COLO829 (cell line): ENCODE measurements at regions not wholly inside any gene's neighbourhood (a gene's known extent, or its start where the extent isn't known, plus 50 kb on each side); places are given as distances from the start of the nearest gene placed in this dataset.

Experiments used
- DNase-seq: peaks from one replicate; pipeline ENCODE4 v3.0.0; 2012; ENCODE audit warnings: low spot score

DNA sequence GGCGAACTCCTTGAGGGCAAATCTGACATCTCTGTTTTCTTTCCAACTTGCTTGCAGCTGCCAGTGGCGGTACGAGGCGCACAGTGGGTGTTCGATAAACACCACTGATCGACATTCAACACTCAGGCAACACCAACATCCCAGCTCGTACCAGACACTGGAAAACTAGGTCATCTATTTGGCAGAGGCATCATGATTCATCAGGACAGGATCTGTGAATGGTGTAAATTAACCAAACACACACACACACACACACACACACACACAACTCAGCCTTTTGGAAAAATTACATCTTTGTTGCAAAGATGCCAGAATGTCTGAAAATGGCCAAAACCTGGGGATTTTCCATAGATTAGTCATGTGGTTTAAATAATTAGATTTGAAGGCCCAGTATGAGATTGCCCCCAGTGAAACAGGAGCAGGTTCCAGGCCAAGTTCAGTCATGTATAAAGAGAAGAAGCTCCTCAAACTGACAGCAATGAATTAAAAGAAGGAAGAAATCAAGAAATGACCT is 150.5 kb upstream of the NCKAP5 start:
- no peak for DNase-seq

DNA sequence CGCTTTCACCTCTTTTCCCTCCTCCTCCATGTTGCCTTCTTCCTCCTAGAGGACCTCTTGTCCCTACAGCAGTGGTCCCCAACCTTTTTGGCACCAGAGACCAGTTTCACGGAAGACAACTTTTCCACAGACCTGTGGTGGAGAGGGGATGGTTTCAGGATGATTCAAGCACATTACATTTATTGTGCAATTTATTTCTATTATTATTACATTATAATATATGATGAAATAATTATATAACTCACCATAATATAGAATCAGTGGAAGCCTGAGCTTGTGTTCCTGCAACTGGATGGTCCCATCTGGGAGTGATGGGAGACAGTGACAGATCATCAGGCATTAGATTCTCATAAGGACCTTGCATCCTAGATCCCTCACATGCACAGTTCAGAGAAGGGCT is 152.2 kb upstream of the NCKAP5 start:
- DNase-seq, result no peak

DNA sequence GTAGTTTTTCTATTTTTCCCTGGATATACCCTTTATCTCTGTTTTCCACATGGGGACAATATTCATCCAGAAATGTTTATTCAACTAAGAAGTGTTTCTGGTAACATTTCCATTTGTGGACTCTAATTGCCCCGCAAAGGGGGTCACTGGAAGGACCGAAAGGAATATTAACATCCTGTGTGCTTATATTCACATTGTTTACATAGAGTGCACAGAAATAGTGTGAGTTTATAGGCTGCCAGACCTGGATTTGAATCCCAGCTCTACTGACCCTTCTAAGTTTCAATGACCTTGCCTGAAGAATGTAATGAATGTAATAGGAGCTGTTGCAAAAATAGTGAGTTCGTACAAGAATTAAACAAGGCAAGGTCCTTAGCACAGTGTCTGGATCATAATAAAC is 152.9 kb upstream of the NCKAP5 start:
- DNase-seq, result no peak

DNA sequence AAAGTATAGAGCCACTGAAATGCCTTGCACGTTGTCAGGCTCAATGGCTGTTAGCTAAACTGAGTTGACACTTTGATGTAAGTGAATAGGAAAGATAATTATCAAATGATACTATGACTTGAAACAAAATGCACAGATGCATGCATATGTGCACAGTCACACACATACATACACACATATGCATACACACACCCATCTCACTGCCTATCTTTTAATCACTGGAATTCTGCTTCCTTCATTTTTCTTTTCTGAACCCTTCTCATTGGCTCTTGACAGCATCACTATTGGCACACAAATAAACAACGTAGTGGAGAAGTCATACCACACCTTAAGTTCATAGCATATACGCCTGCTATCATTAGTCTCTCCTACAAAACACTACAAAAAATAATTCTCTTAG is 154.9 kb upstream of the NCKAP5 start:
- DNase-seq, result no peak

DNA sequence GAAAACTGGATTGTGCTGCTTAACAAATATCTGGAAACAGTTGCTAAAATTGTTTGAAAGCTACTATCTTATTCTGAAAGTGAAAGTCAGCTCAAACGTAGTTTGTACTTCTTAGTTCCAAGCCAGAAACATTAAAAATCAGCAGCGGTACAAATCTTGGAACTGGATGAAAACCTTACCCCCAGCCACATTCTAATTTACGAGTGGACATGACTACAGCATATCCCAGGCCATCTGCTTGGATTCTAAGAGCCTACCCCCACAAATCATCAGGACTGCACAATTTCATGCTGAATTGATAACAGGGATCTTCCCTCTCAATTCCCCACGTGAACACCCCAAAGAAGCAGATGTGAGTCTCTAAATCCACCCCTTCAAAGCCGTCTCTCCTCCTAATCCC is 158.7 kb upstream of the NCKAP5 start:
- no peak for DNase-seq

DNA sequence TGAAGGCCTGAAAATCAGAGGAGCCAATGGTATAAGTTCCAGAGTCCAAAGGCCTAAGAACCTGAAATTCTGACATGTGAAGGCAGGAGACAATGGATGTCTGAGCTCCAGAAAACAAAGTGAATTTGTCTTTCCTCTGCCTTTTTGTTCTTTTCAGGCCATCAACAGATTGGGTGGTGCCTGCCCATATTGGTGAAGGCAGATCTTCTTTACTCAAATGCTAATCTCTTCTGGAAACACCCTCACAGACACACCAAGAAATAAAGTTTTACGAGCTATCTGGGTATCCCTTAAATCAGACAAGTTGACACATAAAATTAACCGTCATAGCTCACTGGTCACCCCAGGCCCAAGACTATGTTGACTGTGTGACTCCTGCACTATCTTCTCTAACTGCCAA is 163.8 kb upstream of the NCKAP5 start:
- DNase-seq, result no peak

DNA sequence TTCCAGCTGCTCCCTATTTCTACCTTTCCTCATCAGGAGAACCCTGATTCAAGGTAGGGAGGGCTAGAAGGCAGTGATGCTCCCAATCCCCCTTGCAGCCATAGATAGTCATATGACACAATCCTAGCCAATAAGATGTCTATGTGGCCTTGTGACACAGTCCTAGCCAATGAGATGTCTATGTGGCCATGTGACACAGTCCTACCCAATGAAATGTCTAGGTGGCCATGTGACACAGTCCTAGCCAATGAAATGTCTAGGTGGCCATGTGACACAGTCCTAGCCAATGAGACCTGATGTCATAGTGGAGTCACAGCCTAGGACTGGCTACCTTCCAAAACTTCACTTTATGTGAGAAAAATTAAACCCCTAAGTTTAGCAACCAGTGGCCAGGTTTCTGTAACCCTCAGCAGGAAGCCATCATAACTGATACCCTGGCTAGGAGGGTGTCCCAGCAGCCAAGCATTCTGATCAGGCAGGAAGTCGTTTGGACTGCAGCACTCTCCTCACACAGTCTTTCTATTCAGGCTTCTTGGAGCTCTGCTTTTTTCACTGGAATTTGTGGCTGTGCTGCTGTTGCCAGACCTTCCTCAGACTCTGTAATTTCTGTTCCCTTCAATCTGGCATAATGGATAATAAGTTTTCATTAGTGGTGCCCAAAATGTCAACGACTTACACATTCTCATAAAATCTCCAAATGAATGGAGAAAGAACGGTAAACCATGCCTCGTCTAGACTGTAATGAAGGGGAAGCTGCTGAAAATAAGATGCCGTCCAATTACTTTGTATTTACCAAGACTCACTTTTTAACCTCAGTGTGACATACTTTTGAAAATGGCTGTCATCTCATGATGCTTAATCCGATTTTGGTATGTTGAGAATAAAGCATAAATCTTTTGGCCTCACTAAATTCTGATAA is 165.0 kb upstream of the NCKAP5 start:
- DNase-seq, result no peak

DNA sequence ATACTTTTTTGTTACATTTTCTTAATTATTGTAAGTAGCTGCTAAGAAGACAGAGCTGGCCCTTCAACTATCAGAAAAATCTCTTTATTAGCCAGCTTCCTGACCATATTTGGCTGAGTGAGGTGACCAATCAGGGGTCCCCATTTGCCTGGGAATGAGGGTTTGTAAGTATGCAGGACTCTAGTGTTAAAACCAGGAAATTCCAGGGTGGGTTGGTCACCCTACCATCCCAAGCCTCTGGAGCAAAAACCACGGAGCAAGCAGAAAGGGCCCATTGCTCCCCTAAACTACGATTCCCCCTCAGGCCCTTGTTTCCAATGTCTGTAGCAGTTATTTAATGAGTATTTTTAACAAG is 165.6 kb upstream of the NCKAP5 start:
- no peak for DNase-seq

DNA sequence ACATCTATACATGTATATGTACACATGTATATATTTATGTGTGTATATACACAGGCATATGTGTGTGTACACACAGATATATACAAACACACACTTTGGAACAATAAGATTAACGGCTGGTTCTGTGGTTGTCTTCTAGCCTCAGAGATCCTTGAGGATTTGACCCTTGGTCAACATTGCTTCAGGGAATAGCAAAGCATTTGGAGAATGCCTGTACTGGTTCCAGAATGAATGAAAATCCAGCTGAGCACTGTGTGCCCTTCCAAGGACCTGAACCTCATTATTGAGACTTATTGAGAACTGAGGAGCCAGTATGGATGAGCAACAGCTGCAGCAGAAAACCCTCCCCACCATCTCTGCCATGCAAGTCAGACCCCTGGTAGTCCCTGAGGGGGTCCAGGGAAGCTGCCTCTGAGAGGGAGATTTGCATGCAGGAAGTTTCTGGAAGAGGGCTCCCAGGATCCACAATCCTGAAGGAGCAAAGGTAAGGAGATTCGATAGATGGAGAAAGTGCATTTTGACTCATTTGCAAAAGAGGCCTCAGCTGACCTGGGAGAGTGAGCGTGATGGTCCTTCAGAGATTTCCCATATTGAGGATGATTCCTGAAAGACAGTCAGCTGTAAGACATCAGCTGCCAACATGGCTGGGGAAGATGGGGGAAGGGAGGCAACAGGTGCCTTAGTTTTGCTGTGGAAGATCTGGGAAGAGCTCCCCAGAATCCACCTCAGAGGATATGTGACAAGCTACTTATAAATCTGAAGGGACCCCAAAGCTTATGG is 166.6 kb upstream of the NCKAP5 start:
- no peak for DNase-seq

DNA sequence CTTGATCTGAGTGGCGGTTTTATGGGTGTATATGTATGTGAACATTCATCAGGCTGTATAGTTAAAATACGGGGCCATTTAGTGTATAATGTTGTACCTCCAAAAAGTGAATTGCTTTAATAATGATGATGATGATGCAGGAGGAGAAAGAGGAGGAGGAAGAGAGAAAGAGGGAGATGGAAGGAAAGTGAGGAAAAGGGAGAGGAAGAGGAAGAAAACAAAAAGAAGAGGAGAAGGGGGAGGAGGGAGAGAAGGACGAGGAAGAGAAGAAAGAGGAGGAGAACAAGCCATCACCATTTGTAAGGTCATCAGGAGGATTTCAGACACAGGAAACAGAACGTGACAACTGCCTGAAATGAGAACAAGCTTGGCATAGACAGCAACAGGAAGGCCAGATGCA is 168.4 kb upstream of the NCKAP5 start:
- DNase-seq, result no peak

DNA sequence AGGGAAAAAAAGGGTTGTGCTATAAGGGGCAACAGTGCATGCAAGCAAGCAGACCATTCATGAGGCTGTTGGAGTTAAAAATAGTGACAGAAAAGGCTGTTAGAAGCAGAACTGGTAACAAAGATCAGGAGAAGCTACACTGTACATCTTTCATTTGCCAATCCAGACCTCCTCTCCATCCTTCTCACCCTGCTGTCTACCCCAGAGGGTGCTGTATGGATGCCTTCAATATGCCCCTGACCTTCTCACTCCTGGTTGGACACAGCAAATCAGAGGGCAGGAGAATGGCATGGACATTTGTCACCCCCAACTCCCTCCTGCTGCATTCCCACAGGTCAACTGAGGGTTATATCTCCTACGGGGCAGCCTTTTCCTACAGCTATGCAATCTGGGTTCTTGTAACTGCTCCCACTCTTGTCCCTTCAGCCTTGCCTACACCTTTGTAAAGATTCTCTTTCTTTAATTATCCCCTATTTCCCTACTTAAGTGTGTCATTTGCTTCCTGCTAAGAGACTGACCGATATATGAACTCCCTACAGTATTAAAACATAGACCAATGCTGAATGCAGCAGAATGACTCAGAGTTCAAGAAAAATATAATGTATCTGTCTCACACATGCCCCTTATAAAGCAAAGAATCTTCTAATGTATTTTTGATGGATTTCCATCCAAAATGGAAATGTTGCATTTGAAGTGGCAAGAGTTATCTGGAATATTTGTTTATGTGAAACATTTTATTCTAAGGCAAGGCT is 169.2 kb upstream of the NCKAP5 start:
- peak; percentile 51 for DNase-seq

DNA sequence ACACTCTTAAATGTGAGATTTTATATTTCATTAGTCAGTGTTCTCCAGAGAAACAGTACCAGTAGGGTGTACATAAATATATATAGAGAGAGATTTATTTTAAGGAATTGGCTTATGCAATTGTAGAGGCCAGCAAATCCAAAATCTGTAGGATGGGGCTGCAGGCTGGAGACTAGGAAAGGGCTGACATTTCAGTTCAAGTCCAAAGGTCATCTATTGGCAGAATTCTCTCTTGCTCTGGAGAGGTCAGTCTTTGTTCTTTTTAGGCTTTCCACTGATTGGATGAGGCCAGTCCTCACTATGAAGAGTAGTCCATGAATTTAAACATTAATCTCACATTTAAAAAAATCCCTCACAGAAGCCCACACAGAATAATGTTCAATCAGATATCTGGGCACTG is 170.8 kb upstream of the NCKAP5 start:
- no peak for DNase-seq

DNA sequence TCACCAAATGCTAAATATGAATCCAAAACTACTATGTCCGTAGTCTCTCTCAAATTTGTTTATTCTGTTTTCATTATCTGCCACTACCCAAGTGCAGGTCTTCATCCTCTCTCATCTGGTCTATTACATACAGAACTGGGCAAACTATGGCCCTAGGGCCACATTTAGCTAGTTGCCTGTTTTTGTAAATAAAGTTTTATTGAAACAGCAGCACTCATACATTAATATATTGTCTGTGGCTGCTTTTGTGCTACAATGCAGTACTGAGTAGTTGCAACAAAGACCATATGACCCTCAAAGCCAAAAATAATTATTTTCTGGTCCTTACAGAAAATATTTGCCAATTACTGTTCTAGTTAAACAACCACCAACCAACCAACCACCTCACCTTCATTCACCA is 172.2 kb upstream of the NCKAP5 start:
- DNase-seq, result no peak

DNA sequence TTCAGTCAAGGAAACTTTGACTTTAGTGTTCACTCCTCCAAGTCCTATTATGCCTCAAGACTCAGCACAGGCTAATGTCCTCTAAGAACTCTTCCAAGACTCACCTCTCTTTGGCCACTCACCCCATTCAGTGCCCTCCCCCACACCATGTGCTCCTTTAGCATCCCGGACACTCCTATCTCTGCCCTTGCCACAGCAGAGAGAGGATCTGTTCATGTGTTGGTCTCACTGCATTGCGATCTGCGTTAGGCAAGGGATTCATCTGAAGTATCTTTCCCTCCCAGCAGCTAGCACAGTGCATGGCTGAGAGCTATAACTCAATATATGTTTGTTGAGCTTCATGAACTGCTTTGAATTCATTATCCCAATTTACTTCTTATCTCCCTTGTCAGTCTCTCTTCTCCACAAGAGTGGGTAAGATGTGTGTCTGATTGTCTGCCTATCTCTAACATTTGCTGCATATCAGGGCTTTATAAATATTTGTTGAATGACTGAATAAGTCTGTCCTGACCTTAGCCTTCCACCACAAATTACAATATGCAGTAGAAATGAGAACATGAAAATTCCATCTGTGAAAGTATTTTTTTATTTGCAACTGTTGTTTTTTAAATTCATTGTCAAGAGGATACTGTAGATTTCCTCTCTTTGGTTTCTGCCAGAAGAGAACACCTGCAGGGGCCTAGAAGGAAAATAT is 179.9 kb upstream of the NCKAP5 start:
- DNase-seq, result no peak

DNA sequence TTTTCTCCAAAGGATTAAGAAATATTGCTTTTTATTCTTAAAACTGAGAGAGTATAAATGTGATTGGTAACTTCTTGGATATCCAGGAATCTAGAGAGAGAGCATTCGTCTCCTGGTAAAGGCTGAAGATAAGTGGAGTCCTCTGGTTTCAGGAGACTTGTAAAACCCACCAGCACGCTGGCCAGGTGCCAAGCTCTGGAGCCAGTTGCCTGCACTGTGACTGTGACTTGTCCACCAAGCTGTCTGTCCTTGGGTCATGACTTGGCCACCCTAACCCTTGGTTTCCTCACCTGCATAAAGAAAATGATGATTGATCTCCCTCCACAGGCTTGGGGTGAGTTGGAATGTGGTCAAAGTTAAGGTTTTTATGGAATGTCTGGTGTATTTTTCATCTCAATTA is 185.4 kb upstream of the NCKAP5 start:
- no peak for DNase-seq

DNA sequence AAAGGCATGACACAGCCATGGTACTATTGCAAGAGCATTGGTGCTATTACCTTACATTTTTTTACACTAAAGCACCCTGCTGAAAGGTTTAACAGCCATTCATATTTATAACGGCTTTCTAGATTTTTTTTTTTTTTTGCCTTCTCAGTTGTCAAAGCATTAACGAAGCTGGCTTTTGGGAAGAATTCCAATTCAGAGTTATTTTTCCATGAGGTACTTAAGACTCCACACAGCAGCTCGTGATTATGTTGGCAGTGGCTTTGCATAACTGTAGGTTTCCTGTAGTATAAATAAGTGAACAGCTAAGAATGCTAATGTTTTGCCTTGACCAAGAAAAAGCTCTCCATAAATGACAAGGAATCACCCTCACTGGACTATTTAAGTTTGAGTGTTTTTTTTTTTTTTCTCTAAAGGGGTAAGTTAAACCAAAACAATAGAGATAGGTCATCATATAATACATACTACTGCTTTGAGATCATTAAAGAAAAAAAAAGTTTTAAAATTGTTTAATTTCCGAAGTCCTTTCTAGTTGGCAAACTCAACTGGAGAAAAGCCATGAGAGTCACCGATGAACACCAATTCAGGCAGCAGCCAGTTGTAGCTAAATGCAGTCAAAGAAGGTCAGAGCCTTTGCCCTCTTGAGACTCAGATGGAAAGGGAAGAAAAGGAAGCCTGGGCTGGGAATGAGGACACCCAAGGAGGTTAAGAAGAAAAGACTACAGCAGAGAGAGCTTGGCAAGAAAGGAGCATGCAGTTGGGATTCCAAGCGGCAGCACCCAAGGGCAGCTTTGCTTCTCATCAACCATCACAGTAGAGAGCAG is 187.4 kb upstream of the NCKAP5 start:
- DNase-seq, result peak; percentile 47

DNA sequence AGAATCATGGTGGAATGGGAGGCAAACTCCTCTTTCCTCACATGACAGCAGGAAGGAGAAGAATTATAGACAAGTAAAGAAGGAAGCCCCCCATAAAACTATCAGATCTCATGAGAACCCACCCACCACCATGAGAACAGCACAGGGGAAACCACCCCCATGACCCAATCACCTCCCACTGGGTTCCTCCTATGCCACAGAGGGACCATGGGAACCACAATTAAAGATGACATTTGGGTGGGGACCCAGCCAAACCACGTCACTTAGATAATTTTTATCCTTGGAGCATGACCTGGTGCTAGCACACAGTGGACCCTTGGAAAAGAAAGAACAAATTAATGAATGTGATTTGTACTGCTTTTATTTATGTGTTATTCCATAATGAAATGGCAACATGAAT is 188.6 kb upstream of the NCKAP5 start:
- no peak for DNase-seq

DNA sequence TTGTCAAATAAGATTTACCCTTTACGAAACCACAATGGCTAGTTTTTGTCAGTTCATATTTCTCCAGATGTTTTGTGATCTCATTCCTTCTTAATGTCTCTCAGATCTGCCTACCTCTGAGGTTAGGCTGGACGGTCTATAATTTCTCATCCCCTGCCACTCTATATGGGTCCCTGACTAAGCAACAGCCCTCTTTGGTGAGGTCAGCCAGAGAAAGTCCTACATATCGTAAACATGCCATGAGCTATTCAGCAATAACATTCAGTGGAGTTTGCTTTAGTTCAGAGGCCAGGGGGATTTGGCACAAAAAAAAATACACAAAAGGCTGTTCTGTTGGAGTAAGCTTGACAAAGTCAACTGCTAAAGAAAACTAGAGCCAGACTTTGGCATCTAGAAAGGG is 192.1 kb upstream of the NCKAP5 start:
- no peak for DNase-seq

DNA sequence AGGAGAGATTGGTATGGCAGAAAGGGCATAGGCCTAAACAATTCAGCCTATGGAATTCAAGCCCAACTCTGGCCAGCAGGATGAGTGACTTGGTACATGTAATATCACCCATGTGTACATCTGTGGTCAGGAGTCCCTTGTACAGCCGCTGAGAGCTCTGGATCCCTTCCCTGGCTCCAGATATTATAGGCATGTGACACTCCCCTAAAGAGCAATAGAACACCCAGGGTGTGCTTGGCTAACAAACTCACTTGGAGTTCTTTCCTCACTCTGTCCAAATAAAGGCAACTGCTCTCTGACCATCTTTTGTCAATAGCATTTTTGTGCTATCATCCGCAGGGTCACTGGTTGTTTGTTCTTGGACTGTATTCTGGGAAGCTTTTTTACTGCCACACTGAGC is 197.4 kb upstream of the NCKAP5 start:
- DNase-seq, result no peak

DNA sequence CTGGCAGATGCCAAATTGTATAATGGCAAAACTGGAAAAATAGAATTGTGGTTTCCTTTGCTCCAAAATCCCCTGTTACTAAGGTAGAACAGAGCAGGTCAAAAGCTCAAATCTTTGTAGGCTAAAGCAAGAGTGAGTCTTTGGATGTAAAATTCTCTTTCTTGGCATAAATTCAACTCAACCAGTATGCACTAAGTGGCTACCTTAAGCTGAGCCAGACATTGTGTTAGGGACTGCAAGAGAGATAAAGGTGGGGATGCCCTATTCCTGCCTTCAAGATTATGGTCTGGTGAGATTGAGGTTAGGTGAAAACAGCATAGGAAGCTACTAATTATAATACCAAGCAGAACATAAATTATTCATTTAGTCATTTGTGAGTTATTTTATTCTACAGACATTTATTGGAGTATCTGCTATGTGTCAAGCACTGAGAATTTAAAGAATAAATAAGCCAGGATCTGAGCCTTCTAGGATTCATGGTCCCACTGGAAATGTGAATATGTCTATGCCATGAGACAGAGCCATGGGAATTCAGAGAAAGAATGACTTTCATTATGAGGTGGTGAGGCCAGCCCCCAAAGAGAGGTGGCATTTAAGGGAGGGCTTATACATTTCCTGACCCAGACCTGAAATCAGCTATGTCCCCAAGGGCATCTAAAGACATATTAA is 198.0 kb upstream of the NCKAP5 start:
- no peak for DNase-seq

DNA sequence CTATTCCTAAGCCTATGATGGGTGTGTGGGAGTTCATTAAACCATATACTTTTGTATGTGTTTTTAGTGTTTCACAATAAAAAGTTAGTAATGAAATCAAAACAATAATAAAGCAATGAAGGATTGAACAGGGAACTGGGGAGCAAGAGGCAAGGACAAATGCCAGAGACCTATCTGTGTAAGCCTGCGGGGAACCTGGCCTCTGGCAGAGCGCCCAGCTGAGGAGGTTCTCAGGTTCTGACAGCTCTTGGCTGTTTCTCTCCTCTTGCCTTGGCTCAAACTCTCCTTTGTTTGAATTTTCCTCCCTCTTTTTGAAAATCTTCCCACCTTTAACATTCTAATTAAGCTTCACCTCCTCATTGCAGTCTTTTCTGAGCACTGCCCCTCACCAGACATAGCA is 200.0 kb upstream of the NCKAP5 start:
- DNase-seq, result no peak
